Endometrial microvascular endothelial cells (primary cell): ENCODE measurements at regions not wholly inside any gene's neighbourhood (a gene's known extent, or its start where the extent isn't known, plus 50 kb on each side); places are given as distances from the start of the nearest gene placed in this dataset.
"Not testable (repeated sequence)": the region's sequence is repeated elsewhere in the genome, so short reads cannot be mapped to it uniquely, and the experiment has no call there.

ENCODE experiments used
- in situ Hi-C: cut with HindIII; loops from 2 replicates; pipeline ENCODE4 v1.10.0; 2017; ENCODE audit warnings: low sequenced_read_pairs, low pct_unique_long_range_greater_than_20kb; ENCODE audit errors: inconsistent ontology term

GRCh38 chr5:92242170-92242569, 859.1 kb upstream of the ARRDC3 start:
- in situ Hi-C loops = no loop called here

GRCh38 chr5:92237896-92238295, 854.8 kb upstream of the ARRDC3 start:
- in situ Hi-C loops = no loop called here

GRCh38 chr5:92222449-92222848, 839.3 kb upstream of the ARRDC3 start:
- in situ Hi-C loops = no loop called here

- in situ Hi-C loops = not testable (repeated sequence)
These were observed 833.7 kb upstream of the ARRDC3 start for GRCh38 chr5:92216852-92217251.

- in situ Hi-C loops = no loop called here
These were observed 832.0 kb upstream of the ARRDC3 start for GRCh38 chr5:92215116-92215515.

GRCh38 chr5:92208265-92208664, 825.1 kb upstream of the ARRDC3 start:
- in situ Hi-C loops = no loop called here

GRCh38 chr5:92207151-92207550, 824.0 kb upstream of the ARRDC3 start:
- in situ Hi-C loops = no loop called here

- in situ Hi-C loops = no loop called here
These were observed 823.6 kb upstream of the ARRDC3 start for GRCh38 chr5:92206681-92207080.

- in situ Hi-C loops = not testable (repeated sequence)
These were observed 815.9 kb upstream of the ARRDC3 start for GRCh38 chr5:92199035-92199434.

- in situ Hi-C loops = no loop called here
These were observed 798.5 kb upstream of the ARRDC3 start for GRCh38 chr5:92181656-92182055.

- in situ Hi-C loops = no loop called here
These were observed 797.3 kb upstream of the ARRDC3 start for GRCh38 chr5:92180391-92180790.

GRCh38 chr5:92179651-92180050, 796.5 kb upstream of the ARRDC3 start:
- in situ Hi-C loops = no loop called here

GRCh38 chr5:92177926-92178487, 794.9 kb upstream of the ARRDC3 start:
- in situ Hi-C loops = no loop called here

- in situ Hi-C loops = no loop called here
These were observed 780.8 kb upstream of the ARRDC3 start for GRCh38 chr5:92163906-92164305.

- in situ Hi-C loops = no loop called here
These were observed 764.7 kb upstream of the ARRDC3 start for GRCh38 chr5:92147798-92148197.

GRCh38 chr5:92147266-92147665, 764.1 kb upstream of the ARRDC3 start:
- in situ Hi-C loops = no loop called here

GRCh38 chr5:92145852-92146251, 762.7 kb upstream of the ARRDC3 start:
- in situ Hi-C loops = no loop called here

- in situ Hi-C loops = no loop called here
These were observed 761.7 kb upstream of the ARRDC3 start for GRCh38 chr5:92144824-92145223.

- in situ Hi-C loops = not testable (repeated sequence)
These were observed 749.3 kb upstream of the ARRDC3 start for GRCh38 chr5:92132294-92132908.

GRCh38 chr5:92126182-92126581, 743.1 kb upstream of the ARRDC3 start:
- in situ Hi-C loops = no loop called here

GRCh38 chr5:92119110-92119509, 736.0 kb upstream of the ARRDC3 start:
- in situ Hi-C loops = no loop called here
